T-helper 2 cell treated with Interferon-gamma antibody and Interleukin-4, amounts not matched to agents 5 μg/mL and 100 μg/mL, for 36 hours (primary cell): ENCODE measurements at regions not wholly inside any gene's neighbourhood (a gene's known extent, or its start where the extent isn't known, plus 50 kb on each side); places are given as distances from the start of the nearest gene placed in this dataset.

Source experiments
- DNase-seq: peaks from one replicate; pipeline ENCODE4 v3.0.0; 2021; ENCODE audit warnings: low spot score
- H3K27ac Mint-ChIP-seq: one replicate; pipeline ENCODE4 v1.8.0; 2021; ENCODE audit warnings: mild to moderate bottlenecking, mixed read lengths
- H3K27me3 Mint-ChIP-seq: one replicate; pipeline ENCODE4 v1.8.0; 2021; ENCODE audit warnings: low read depth, mixed read lengths
- H3K36me3 Mint-ChIP-seq: one replicate; pipeline ENCODE4 v1.8.0; 2021; ENCODE audit warnings: low read depth, mixed read lengths
- H3K4me1 Mint-ChIP-seq: one replicate; pipeline ENCODE4 v1.8.0; 2021; ENCODE audit warnings: low read depth, mixed read lengths
- H3K4me3 Mint-ChIP-seq: one replicate; pipeline ENCODE4 v1.8.0; 2022; ENCODE audit warnings: mild to moderate bottlenecking, moderate library complexity, mixed read lengths
- H3K9me3 Mint-ChIP-seq: one replicate; pipeline ENCODE4 v1.8.0; 2021; ENCODE audit warnings: mixed read lengths

GRCh38 chr1:204818998-204819397, 51.7 kb upstream of the NFASC start:
- no peaks in the 10 kb centered on the region for H3K9me3 Mint-ChIP-seq
- no peak for DNase-seq
- no peaks in the 10 kb centered on the region for H3K4me1 Mint-ChIP-seq
- H3K27ac Mint-ChIP-seq = no peak overlapping the region
- peaks cover 21% of the 10 kb centered on the region for H3K27me3 Mint-ChIP-seq
- no peak overlapping the region for H3K4me3 Mint-ChIP-seq
- no peaks in the 10 kb centered on the region for H3K36me3 Mint-ChIP-seq

- H3K4me1 Mint-ChIP-seq = no peaks in the 10 kb centered on the region
- no peaks in the 10 kb centered on the region for H3K9me3 Mint-ChIP-seq
- H3K27ac Mint-ChIP-seq = no peak overlapping the region
- DNase-seq = no peak
- H3K36me3 Mint-ChIP-seq = no peaks in the 10 kb centered on the region
- H3K4me3 Mint-ChIP-seq = no peak overlapping the region
- H3K27me3 Mint-ChIP-seq = peaks cover 17% of the 10 kb centered on the region
These were observed 51.2 kb upstream of the NFASC start for GRCh38 chr1:204819495-204819894.
